ENCODE measurements at regions not wholly inside any gene's neighbourhood (a gene's known extent, or its start where the extent isn't known, plus 50 kb on each side); places are given as distances from the start of the nearest gene placed in this dataset.
"Not testable (repeated sequence)": the region's sequence is repeated elsewhere in the genome, so short reads cannot be mapped to it uniquely, and the experiment has no call there.

GRCh38 chr11:103736315-103737036 lies 300.0 kb upstream of the DDI1 start:
- WGBS, 2 experiments (ENCODE audit: low coverage in 1 of 2, low lambda C conversion rate in 2 of 2, missing lambda C conversion rate in 2 of 2): 64 to 65% methylated on average over 4 of the region's 4 CpGs
- Histone ChIP-seq H3K27me3 (replicated peaks; ENCODE audit: insufficient read depth) (no peaks in the 10 kb centered on the region), H2AFZ (no peak overlapping the region), H3K27ac (no peak overlapping the region), H3K36me3 (ENCODE audit: low read depth) (no peaks in the 10 kb centered on the region), H3K79me2 (ENCODE audit: insufficient read depth) (no peaks in the 10 kb centered on the region), H3F3A (ENCODE audit: insufficient read depth) (0 out of 2 replicates have a peak, but pooled peaks cover 13% of the 10 kb centered on the region), H3K4me2 (ENCODE audit: unreplicated experiment) (no peak overlapping the region), H3K9me2 (ENCODE audit: insufficient read depth) (no peaks in the 10 kb centered on the region), H3K4me1 (ENCODE audit: insufficient read depth) (no peaks in the 10 kb centered on the region), H3K9me3 (ENCODE audit: low read depth) (no peaks in the 10 kb centered on the region), H3K4me3 (no peak overlapping the region), H4K20me1 (ENCODE audit: insufficient read depth) (no peaks in the 10 kb centered on the region), H3K9ac (no peak overlapping the region)
- DNase-seq: no peak
- TF ChIP-seq EZH2 (IDR thresholded peaks at IDR 0.05; ENCODE audit: insufficient read depth, poor library complexity, severe bottlenecking) (no peak), EZH2phosphoT487 (IDR thresholded peaks at IDR 0.05; ENCODE audit: insufficient read depth, low read depth) (no peak)
- in situ Hi-C loops (cut with MboI): no loop called here

- Histone ChIP-seq H3K36me3 (ENCODE audit: low read depth) (no peaks in the 10 kb centered on the region), H3K9ac (no peak overlapping the region), H4K20me1 (ENCODE audit: insufficient read depth) (no peaks in the 10 kb centered on the region), H3F3A (ENCODE audit: insufficient read depth) (0 out of 2 replicates have a peak, but pooled peaks cover 13% of the 10 kb centered on the region), H3K9me2 (ENCODE audit: insufficient read depth) (no peaks in the 10 kb centered on the region), H3K4me1 (ENCODE audit: insufficient read depth) (no peaks in the 10 kb centered on the region), H3K4me3 (no peak overlapping the region), H3K9me3 (ENCODE audit: low read depth) (no peaks in the 10 kb centered on the region), H3K27ac (no peak overlapping the region), H3K79me2 (ENCODE audit: insufficient read depth) (no peaks in the 10 kb centered on the region), H3K4me2 (ENCODE audit: unreplicated experiment) (no peak overlapping the region), H3K27me3 (replicated peaks; ENCODE audit: insufficient read depth) (no peaks in the 10 kb centered on the region), H2AFZ (no peak overlapping the region)
- no peak for DNase-seq
- TF ChIP-seq EZH2 (IDR thresholded peaks at IDR 0.05; ENCODE audit: insufficient read depth, poor library complexity, severe bottlenecking) (no peak), EZH2phosphoT487 (IDR thresholded peaks at IDR 0.05; ENCODE audit: insufficient read depth, low read depth) (no peak)
- 34 to 36% methylated on average over 4 of the region's 4 CpGs for WGBS, 2 experiments (ENCODE audit: low coverage in 1 of 2, low lambda C conversion rate in 2 of 2, missing lambda C conversion rate in 2 of 2)
- in situ Hi-C loops (cut with MboI): no loop called here
Measured at GRCh38 chr11:103737037-103737622, 299.3 kb upstream of the DDI1 start.

- no peak for DNase-seq
- H3K27me3 ChIP-seq (replicated peaks; ENCODE audit: insufficient read depth): no peaks in the 10 kb centered on the region
- H2AFZ ChIP-seq: no peak overlapping the region
- 64% methylated on average over 3 of the region's 3 CpGs for WGBS, 2 experiments (ENCODE audit: low coverage in 1 of 2, low lambda C conversion rate in 2 of 2, missing lambda C conversion rate in 2 of 2)
- H3K9me2 ChIP-seq (ENCODE audit: insufficient read depth): no peaks in the 10 kb centered on the region
- H3K9me3 ChIP-seq (ENCODE audit: low read depth): no peaks in the 10 kb centered on the region
- 0 out of 2 replicates have a peak, but pooled peaks cover 13% of the 10 kb centered on the region for H3F3A ChIP-seq (ENCODE audit: insufficient read depth)
- no peak overlapping the region for H3K27ac ChIP-seq
- no peak overlapping the region for H3K4me3 ChIP-seq
- in situ Hi-C loops (cut with MboI): no loop called here
- H3K36me3 ChIP-seq (ENCODE audit: low read depth): no peaks in the 10 kb centered on the region
- no peaks in the 10 kb centered on the region for H3K4me1 ChIP-seq (ENCODE audit: insufficient read depth)
- H4K20me1 ChIP-seq (ENCODE audit: insufficient read depth): no peaks in the 10 kb centered on the region
- H3K4me2 ChIP-seq (ENCODE audit: unreplicated experiment): no peak overlapping the region
- TF ChIP-seq EZH2 (IDR thresholded peaks at IDR 0.05; ENCODE audit: insufficient read depth, poor library complexity, severe bottlenecking) (no peak), EZH2phosphoT487 (IDR thresholded peaks at IDR 0.05; ENCODE audit: insufficient read depth, low read depth) (no peak)
- H3K9ac ChIP-seq: no peak overlapping the region
- no peaks in the 10 kb centered on the region for H3K79me2 ChIP-seq (ENCODE audit: insufficient read depth)
Measured at GRCh38 chr11:103737747-103738146, 298.7 kb upstream of the DDI1 start.

- H3K4me1 ChIP-seq (ENCODE audit: insufficient read depth); H3K27ac ChIP-seq; H3K4me3 ChIP-seq; H3K27me3 ChIP-seq (replicated peaks; ENCODE audit: insufficient read depth); DNase-seq; H4K20me1 ChIP-seq (ENCODE audit: insufficient read depth); H3K4me2 ChIP-seq (ENCODE audit: unreplicated experiment); H3K9ac ChIP-seq; H3K36me3 ChIP-seq (ENCODE audit: low read depth); H3K9me3 ChIP-seq (ENCODE audit: low read depth); H2AFZ ChIP-seq; H3K79me2 ChIP-seq (ENCODE audit: insufficient read depth); in situ Hi-C loops (cut with MboI); H3K9me2 ChIP-seq (ENCODE audit: insufficient read depth): not testable (repeated sequence)
- 0 out of 2 replicates have a peak, but pooled peaks cover 13% of the 10 kb centered on the region for H3F3A ChIP-seq (ENCODE audit: insufficient read depth)
- WGBS, 2 experiments (ENCODE audit: low coverage in 1 of 2, low lambda C conversion rate in 2 of 2, missing lambda C conversion rate in 2 of 2): 45 to 48% methylated on average over 17 of the region's 18 CpGs
Measured at GRCh38 chr11:103739074-103739796, 297.2 kb upstream of the DDI1 start.

Measured in GM23248 (cell line).